ENCODE measurements at regions not wholly inside any gene's neighbourhood (a gene's known extent, or its start where the extent isn't known, plus 50 kb on each side); places are given as distances from the start of the nearest gene placed in this dataset.
"Not testable (repeated sequence)": the region's sequence is repeated elsewhere in the genome, so short reads cannot be mapped to it uniquely, and the experiment has no call there.

DNA sequence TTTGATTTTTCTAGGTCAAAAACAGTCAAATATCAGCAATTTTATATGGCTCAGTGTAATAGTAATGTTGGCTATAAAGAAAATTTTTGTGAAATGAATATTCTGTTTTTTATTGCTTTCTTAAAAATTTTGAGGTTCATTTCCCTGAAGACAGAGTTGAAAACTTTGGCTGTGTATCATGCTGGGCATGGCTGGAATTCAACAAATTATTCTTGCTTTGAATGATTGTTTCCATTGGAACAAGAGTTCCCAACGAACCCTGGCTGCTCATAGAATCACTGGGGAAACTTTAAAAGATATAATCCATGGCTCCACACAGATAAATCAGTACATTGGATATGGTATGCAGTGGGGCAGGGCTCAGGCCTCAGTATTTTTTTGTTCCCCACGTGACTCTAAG is 118.6 kb downstream of the PLCE1 start:
- H3K36me3 ChIP-seq: no peaks in the 10 kb centered on the region
- H3K4me1 ChIP-seq: peaks cover 3 to 36% (median 8%) of the 10 kb centered on the region in 3 donors
- WGBS, 2 donors (ENCODE audit: low coverage in 1 of 2): 27 to 52% methylated on average over 2 of the region's 2 CpGs
- TF ChIP-seq EP300 (IDR thresholded peaks at IDR 0.05): no peak
- TF ChIP-seq POLR2AphosphoS5 (IDR thresholded peaks at IDR 0.05): no peak
- TF ChIP-seq CTCF (IDR thresholded peaks at IDR 0.05): no peak
- no peak for TF ChIP-seq POLR2A (IDR thresholded peaks at IDR 0.05)
- H3K9me3 ChIP-seq: no peaks in the 10 kb centered on the region
- no peaks in the 10 kb centered on the region for H3K27me3 ChIP-seq
- H3K4me3 ChIP-seq: no peak overlapping the region
- no peak for ATAC-seq
- no peak overlapping the region for H3K27ac ChIP-seq

DNA sequence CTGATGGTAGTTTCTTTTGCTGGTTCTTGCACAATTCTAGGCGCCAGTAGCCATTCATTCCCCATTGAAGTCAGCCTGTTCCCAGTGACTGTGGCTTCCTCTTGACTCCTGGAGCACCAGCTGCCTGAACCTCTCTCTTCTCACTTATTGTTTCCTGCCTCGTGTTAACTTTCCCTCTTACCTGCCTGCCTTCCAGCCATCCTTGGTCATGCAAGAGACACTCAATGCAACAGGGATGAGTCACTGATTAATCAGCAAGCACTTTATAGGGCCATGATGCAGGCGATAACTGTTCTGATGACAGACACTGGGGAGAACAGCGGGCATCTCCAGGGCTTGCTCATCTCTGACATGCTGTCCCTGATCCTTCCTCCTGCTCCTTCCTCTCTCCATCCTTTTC is 122.0 kb downstream of the PLCE1 start:
- H3K4me1 ChIP-seq: peaks cover 3 to 29% (median 6%) of the 10 kb centered on the region in 3 donors
- H3K27me3 ChIP-seq: no peaks in the 10 kb centered on the region
- 92 to 94% methylated on average over 3 to 4 of the region's 4 CpGs for WGBS, 2 donors (ENCODE audit: low coverage in 1 of 2)
- H3K36me3 ChIP-seq: no peaks in the 10 kb centered on the region
- H3K4me3 ChIP-seq: no peak overlapping the region
- no peak overlapping the region for H3K27ac ChIP-seq
- TF ChIP-seq POLR2A (IDR thresholded peaks at IDR 0.05) (no peak), CTCF (IDR thresholded peaks at IDR 0.05) (no peak), EP300 (IDR thresholded peaks at IDR 0.05) (no peak), POLR2AphosphoS5 (IDR thresholded peaks at IDR 0.05) (no peak)
- no peak for ATAC-seq
- no peaks in the 10 kb centered on the region for H3K9me3 ChIP-seq

GRCh38 chr10:94116848-94117247 is 123.1 kb downstream of the PLCE1 start:
- no peak for ATAC-seq
- H3K36me3 ChIP-seq: no peaks in the 10 kb centered on the region
- no peak overlapping the region for H3K27ac ChIP-seq
- no peaks in the 10 kb centered on the region for H3K27me3 ChIP-seq
- TF ChIP-seq POLR2A (IDR thresholded peaks at IDR 0.05): no peak
- TF ChIP-seq CTCF (IDR thresholded peaks at IDR 0.05): no peak
- TF ChIP-seq POLR2AphosphoS5 (IDR thresholded peaks at IDR 0.05): no peak
- no peak for TF ChIP-seq EP300 (IDR thresholded peaks at IDR 0.05)
- WGBS, 2 donors (ENCODE audit: low coverage in 1 of 2): 90% methylated on average over 1 of the region's 1 CpG; no CpG with 5 or more reads in 1 of the 2 donors
- H3K9me3 ChIP-seq: no peaks in the 10 kb centered on the region
- peaks cover 0 to 23% (median 0%) of the 10 kb centered on the region in 3 donors for H3K4me1 ChIP-seq
- H3K4me3 ChIP-seq: no peak overlapping the region

DNA sequence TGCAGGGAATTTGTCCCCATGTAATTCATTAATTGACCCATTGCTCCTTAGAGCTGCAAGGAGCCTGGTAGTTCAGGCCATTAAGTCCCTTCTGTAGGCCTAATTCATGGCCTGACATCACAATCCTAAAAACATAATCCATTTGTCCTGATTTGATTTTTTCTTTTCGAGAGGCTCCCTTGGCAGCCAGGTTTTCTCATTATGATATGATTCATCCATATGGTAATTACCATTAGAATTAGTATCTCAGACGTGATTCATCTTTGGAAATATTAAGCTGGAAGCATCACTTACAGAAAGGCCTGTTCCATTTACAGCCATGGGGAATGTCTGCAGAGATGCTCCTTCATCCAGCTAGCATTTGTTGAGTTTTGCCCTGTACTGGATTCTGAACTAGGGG is 128.5 kb downstream of the PLCE1 start:
- Histone ChIP-seq H3K4me1 (peaks cover 9 to 41% (median 15%) of the 10 kb centered on the region in 3 donors), H3K9me3 (no peaks in the 10 kb centered on the region), H3K4me3 (no peak overlapping the region), H3K27me3 (no peaks in the 10 kb centered on the region), H3K27ac (peak overlapping the region in 3 of 4 donors; percentile 18 to 67 (median 56)), H3K36me3 (no peaks in the 10 kb centered on the region)
- 42 to 65% methylated on average over 2 of the region's 2 CpGs for WGBS, 2 donors (ENCODE audit: low coverage in 1 of 2)
- no peak for ATAC-seq
- TF ChIP-seq POLR2A (IDR thresholded peaks at IDR 0.05): no peak
- no peak for TF ChIP-seq POLR2AphosphoS5 (IDR thresholded peaks at IDR 0.05)
- no peak for TF ChIP-seq EP300 (IDR thresholded peaks at IDR 0.05)
- no peak for TF ChIP-seq CTCF (IDR thresholded peaks at IDR 0.05)

DNA sequence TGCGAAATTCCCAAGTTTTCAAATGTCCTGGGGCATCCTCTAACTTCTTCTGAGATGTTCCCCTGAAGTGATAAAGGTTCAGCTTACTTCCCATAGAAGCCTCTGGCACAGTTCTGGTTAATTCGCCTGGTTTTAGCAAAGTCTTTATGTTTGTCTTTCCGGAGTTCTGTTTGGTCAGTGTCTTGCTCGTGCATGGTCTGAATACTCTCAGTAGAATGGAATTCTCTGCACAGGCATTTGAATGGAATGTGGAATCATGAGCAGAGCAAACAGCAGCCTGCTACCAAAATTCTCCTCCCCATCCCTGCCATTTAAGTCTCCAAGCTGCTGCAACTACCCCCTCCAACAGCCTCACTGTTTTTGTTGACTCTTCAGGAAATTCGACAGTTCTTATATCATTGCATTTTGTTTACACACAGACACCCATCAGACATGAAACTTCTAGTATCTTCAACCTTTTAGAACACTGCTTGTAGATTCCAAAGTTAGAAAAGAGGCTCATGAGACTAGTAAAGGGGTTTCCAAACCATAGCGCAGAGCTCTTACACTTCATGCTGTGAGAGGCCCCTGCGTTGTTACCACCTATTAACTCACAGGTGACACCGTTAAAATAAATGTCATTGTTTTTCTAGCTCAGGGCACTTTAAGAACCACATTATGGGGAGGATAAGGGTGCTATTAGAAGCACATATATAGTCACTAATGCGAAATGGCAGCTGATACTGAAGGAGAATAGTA is 129.7 kb downstream of the PLCE1 start:
- peak overlapping the region; percentile 18 to 67 (median 50) for H3K27ac ChIP-seq
- H3K27me3 ChIP-seq: no peaks in the 10 kb centered on the region
- peak; percentile 62 for ATAC-seq
- no peaks in the 10 kb centered on the region for H3K36me3 ChIP-seq
- H3K9me3 ChIP-seq: no peaks in the 10 kb centered on the region
- 47 to 53% methylated on average over 9 of the region's 9 CpGs for WGBS, 2 donors (ENCODE audit: low coverage in 1 of 2)
- H3K4me1 ChIP-seq: peaks cover 9 to 37% (median 15%) of the 10 kb centered on the region in 3 donors
- TF ChIP-seq CTCF (IDR thresholded peaks at IDR 0.05): no peak
- TF ChIP-seq POLR2AphosphoS5 (IDR thresholded peaks at IDR 0.05): no peak
- no peak for TF ChIP-seq EP300 (IDR thresholded peaks at IDR 0.05)
- TF ChIP-seq POLR2A (IDR thresholded peaks at IDR 0.05): no peak
- no peak overlapping the region for H3K4me3 ChIP-seq

- not testable (repeated sequence) for H3K4me3 ChIP-seq, H3K27me3 ChIP-seq, H3K36me3 ChIP-seq, H3K9me3 ChIP-seq, ATAC-seq
- Histone ChIP-seq H3K4me1 (peaks cover 9 to 38% (median 15%) of the 10 kb centered on the region in 3 donors), H3K27ac (peak overlapping the region in 1 of 4 donors; percentile 56)
- WGBS, 2 donors (ENCODE audit: low coverage in 1 of 2): 84 to 89% methylated on average over 1 to 2 of the region's 2 CpGs
Observed at GRCh38 chr10:94124147-94124546, 130.4 kb downstream of the PLCE1 start.

- peak overlapping the region in 1 of 4 donors; percentile 4 for H3K27ac ChIP-seq
- ATAC-seq, H3K9me3 ChIP-seq, H3K36me3 ChIP-seq, H3K4me3 ChIP-seq, H3K27me3 ChIP-seq: not testable (repeated sequence)
- H3K4me1 ChIP-seq: peaks cover 15 to 49% (median 25%) of the 10 kb centered on the region in 3 donors
- 81 to 87% methylated on average over 8 of the region's 8 CpGs for WGBS, 2 donors (ENCODE audit: low coverage in 1 of 2)
Observed at GRCh38 chr10:94125268-94125667, 131.5 kb downstream of the PLCE1 start.

All from gastroesophageal sphincter (tissue), 4 donors.